H9 (cell line): ENCODE measurements at regions not wholly inside any gene's neighbourhood (a gene's known extent, or its start where the extent isn't known, plus 50 kb on each side); places are given as distances from the start of the nearest gene placed in this dataset.

Experiments used
- DNase-seq: peaks from one replicate; pipeline ENCODE4 v3.0.0-alpha.2; 2017
- H2AFZ ChIP-seq: one replicate; pipeline ENCODE4 v1.6.1; 2013; ENCODE audit warnings: mild to moderate bottlenecking, low read length, control low read depth, moderate library complexity
- H2AK5ac ChIP-seq: 2 replicates; pipeline ENCODE4 v1.6.1; 2013; ENCODE audit warnings: low read length, control low read depth, mixed read lengths; ENCODE audit not compliant: insufficient read length
- H2BK120ac ChIP-seq: one replicate; pipeline ENCODE4 v1.6.1; 2013; ENCODE audit warnings: low read depth, mild to moderate bottlenecking, low read length, control low read depth, inconsistent platforms; ENCODE audit not compliant: poor library complexity, severe bottlenecking
- H2BK12ac ChIP-seq: 2 replicates; pipeline ENCODE4 v1.6.1; 2013; ENCODE audit warnings: low read length, control low read depth, mixed read lengths, low read depth; ENCODE audit not compliant: insufficient read length
- H2BK15ac ChIP-seq: 2 replicates; pipeline ENCODE4 v1.6.1; 2013; ENCODE audit warnings: low read depth, low read length, control low read depth
- H2BK20ac ChIP-seq: one replicate; pipeline ENCODE4 v1.6.1; 2013; ENCODE audit warnings: low read depth, mild to moderate bottlenecking, low read length, control low read depth, inconsistent platforms; ENCODE audit not compliant: poor library complexity, severe bottlenecking
- H2BK5ac ChIP-seq: 2 replicates; pipeline ENCODE4 v1.6.1; 2013; ENCODE audit warnings: low read length, control low read depth, mixed read lengths; ENCODE audit not compliant: insufficient read length
- H3K14ac ChIP-seq: 2 replicates; pipeline ENCODE4 v1.6.1; 2013; ENCODE audit warnings: low read length, control low read depth; ENCODE audit not compliant: insufficient read depth
- H3K18ac ChIP-seq: 2 replicates; pipeline ENCODE4 v1.6.1; 2013; ENCODE audit warnings: low read depth, mild to moderate bottlenecking, mixed read lengths, low read length, control low read depth; ENCODE audit not compliant: insufficient read length
- H3K23ac ChIP-seq: 2 replicates; pipeline ENCODE4 v1.6.1; 2013; ENCODE audit warnings: low read length, control low read depth, mixed read lengths, low read depth; ENCODE audit not compliant: insufficient read length
- H3K23me2 ChIP-seq: 2 replicates; pipeline ENCODE4 v1.6.1; 2013; ENCODE audit warnings: low read depth, mild to moderate bottlenecking, mixed read lengths, low read length, control low read depth; ENCODE audit not compliant: insufficient read length, poor library complexity, severe bottlenecking
- H3K27ac ChIP-seq: 2 replicates; pipeline ENCODE4 v1.5.1; 2013; ENCODE audit warnings: low read length, control low read depth, mixed read lengths, low read depth; ENCODE audit not compliant: insufficient read length
- H3K27me3 ChIP-seq: 2 replicates; pipeline ENCODE4 v1.6.1; 2013; ENCODE audit warnings: low read length, control low read depth, inconsistent platforms; ENCODE audit not compliant: insufficient read depth
- H3K4ac ChIP-seq: 2 replicates; pipeline ENCODE4 v1.6.1; 2013; ENCODE audit warnings: low read depth, mild to moderate bottlenecking, control low read depth, inconsistent platforms, low read length, moderate library complexity
- H3K4me1 ChIP-seq: 2 replicates; pipeline ENCODE4 v1.6.1; 2013; ENCODE audit warnings: low read length, control low read depth, inconsistent platforms; ENCODE audit not compliant: insufficient read depth
- H3K4me2 ChIP-seq: 2 replicates; pipeline ENCODE4 v1.6.1; 2013; ENCODE audit warnings: low read length, control low read depth, mixed read lengths; ENCODE audit not compliant: insufficient read length, insufficient read depth
- H3K56ac ChIP-seq: 2 replicates; pipeline ENCODE4 v1.6.1; 2013; ENCODE audit warnings: low read depth, mild to moderate bottlenecking, mixed read lengths, low read length, control low read depth; ENCODE audit not compliant: insufficient read length
- H3K79me1 ChIP-seq: 2 replicates; pipeline ENCODE4 v1.6.1; 2013; ENCODE audit warnings: low read depth, mild to moderate bottlenecking, moderate library complexity, low read length, control low read depth, inconsistent platforms; ENCODE audit not compliant: insufficient read depth, poor library complexity, severe bottlenecking
- H3K79me2 ChIP-seq: 2 replicates; pipeline ENCODE4 v1.6.1; 2013; ENCODE audit warnings: low read length, control low read depth, inconsistent platforms; ENCODE audit not compliant: insufficient read depth
- H3K9ac ChIP-seq: 2 replicates; pipeline ENCODE4 v1.6.1; 2013; ENCODE audit warnings: low read length, control low read depth, mixed read lengths; ENCODE audit not compliant: insufficient read length; ENCODE audit errors: extremely low read depth
- H3K9me3 ChIP-seq: one replicate; pipeline ENCODE4 v1.6.1; 2013; ENCODE audit warnings: low read depth, low read length, inconsistent platforms; ENCODE audit not compliant: control insufficient read depth
- H3T11ph ChIP-seq: one replicate; pipeline ENCODE4 v1.6.1; 2013; ENCODE audit warnings: mild to moderate bottlenecking, low read length, control low read depth, inconsistent platforms
- H4K20me1 ChIP-seq: one replicate; pipeline ENCODE4 v1.6.1; 2013; ENCODE audit not compliant: control insufficient read depth, insufficient read length, insufficient read depth
- H4K5ac ChIP-seq: 2 replicates; pipeline ENCODE4 v1.6.1; 2013; ENCODE audit warnings: low read depth, mild to moderate bottlenecking, mixed read lengths, low read length, control low read depth; ENCODE audit not compliant: insufficient read length
- H4K8ac ChIP-seq: replicated peaks from 2 replicates; pipeline ENCODE4 v1.6.1; 2013; ENCODE audit warnings: low read length, control low read depth, mixed read lengths, low read depth; ENCODE audit not compliant: insufficient read length
- H4K91ac ChIP-seq: 2 replicates; pipeline ENCODE4 v1.6.1; 2013; ENCODE audit warnings: low read depth, mild to moderate bottlenecking, moderate library complexity, mixed read lengths, low read length, control low read depth; ENCODE audit not compliant: insufficient read length
- H3K27ac Mint-ChIP-seq, 3 experiments: 2 replicates in 2 of 3; 3 replicates in 1 of 3; pipeline ENCODE4 v1.8.0; 2020 to 2021; ENCODE audit warnings: mixed read lengths in 3 of 3, mild to moderate bottlenecking in 1 of 3, moderate library complexity in 1 of 3
- H3K27me3 Mint-ChIP-seq: 2 replicates; pipeline ENCODE4 v1.8.0; 2021; ENCODE audit warnings: low read depth, mild to moderate bottlenecking, moderate library complexity, mixed read lengths
- H3K36me3 Mint-ChIP-seq, 3 experiments: 2 replicates in 2 of 3; 3 replicates in 1 of 3; pipeline ENCODE4 v1.8.0; 2020 to 2021; ENCODE audit warnings: low read depth in 3 of 3, mixed read lengths in 3 of 3; ENCODE audit not compliant: insufficient read depth in 1 of 3
- H3K4me1 Mint-ChIP-seq, 2 experiments: 2 replicates each; pipeline ENCODE4 v1.8.0; 2020; ENCODE audit warnings: mixed read lengths in 2 of 2
- H3K4me3 Mint-ChIP-seq, 2 experiments: 2 replicates in 1 of 2; 3 replicates in 1 of 2; pipeline ENCODE4 v1.8.0; 2020 to 2021; ENCODE audit warnings: mild to moderate bottlenecking in 2 of 2, mixed read lengths in 2 of 2, moderate library complexity in 1 of 2
- H3K9me3 Mint-ChIP-seq, 2 experiments: 2 replicates in 1 of 2; 3 replicates in 1 of 2; pipeline ENCODE4 v1.8.0; 2020; ENCODE audit warnings: mild to moderate bottlenecking in 2 of 2, mixed read lengths in 2 of 2, moderate library complexity in 1 of 2
- WGBS: extraction: QIAGEN DNeasy Blood & Tissue Kit; methylation state at CpG from one replicate; pipeline ENCODE4 v1.1.7; 2013; ENCODE audit warnings: missing lambda C conversion rate, low lambda C conversion rate, mixed read lengths; ENCODE audit not compliant: insufficient read length; ENCODE audit errors: extremely low coverage; 5-methylcytosine and 5-hydroxymethylcytosine counted together
- TF ChIP-seq, protein P1 (sequence below): fragments of 200-600 bp; sonication (generic); conservative IDR thresholded peaks from 3 replicates; pipeline ENCODE4 v1.8.0; 2021; ENCODE audit warnings: antibody characterized with exemption, mild to moderate bottlenecking

DNA sequence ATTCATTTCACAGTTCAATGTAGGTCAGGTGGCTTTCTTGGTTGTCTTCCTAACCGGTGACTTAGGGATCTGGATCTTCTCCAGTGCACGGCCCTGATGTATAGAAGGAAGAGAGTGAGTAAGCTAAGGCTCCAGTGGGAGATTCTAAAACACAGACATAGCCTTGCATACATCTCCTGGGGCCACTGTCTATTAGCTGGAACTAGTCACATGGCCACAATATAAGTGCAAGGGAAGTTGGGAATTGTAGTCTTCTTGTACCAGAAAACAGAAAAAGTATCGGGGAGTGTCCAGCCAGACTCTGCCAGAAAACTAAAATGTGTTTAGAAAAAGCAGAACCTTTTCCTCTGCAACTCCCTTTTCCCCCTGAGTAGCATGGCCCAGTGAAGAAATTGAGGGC lies 531.6 kb downstream of the VRK1 start:
- Histone ChIP-seq H4K20me1 (no peaks in the 10 kb centered on the region), H2BK5ac (no peak overlapping the region), H2AFZ (no peak overlapping the region), H4K8ac (no peak overlapping the region), H2BK20ac (peak overlapping the region; percentile 6), H2BK12ac (no peak overlapping the region), H4K91ac (no peak overlapping the region), H3K27ac (no peak overlapping the region), H3K79me2 (no peaks in the 10 kb centered on the region), H3K14ac (no peak overlapping the region), H3K27me3 (no peaks in the 10 kb centered on the region), H3K18ac (no peak overlapping the region), H3K4ac (no peak overlapping the region), H3K23me2 (no peaks in the 10 kb centered on the region), H3K56ac (no peak overlapping the region), H3K9ac (no peak overlapping the region), H2BK120ac (no peak overlapping the region), H3K4me2 (no peak overlapping the region), H3K79me1 (no peaks in the 10 kb centered on the region), H3K4me1 (no peaks in the 10 kb centered on the region), H3K9me3 (no peaks in the 10 kb centered on the region), H4K5ac (no peak overlapping the region), H2BK15ac (no peak overlapping the region), H3K23ac (no peak overlapping the region), H3T11ph (no peak overlapping the region), H2AK5ac (no peak overlapping the region)
- Mint-ChIP-seq H3K27ac (no peak overlapping the region), H3K36me3 (no peaks in the 10 kb centered on the region; a peak in 1 of 7 replicates), H3K4me1 (peaks cover 7 to 11% of the 10 kb centered on the region in 2 experiments), H3K4me3 (no peak overlapping the region), H3K9me3 (peaks cover 0 to 2% of the 10 kb centered on the region in 2 experiments; a peak in 2 of 5 replicates), H3K27me3 (no peaks in the 10 kb centered on the region)
- TF ChIP-seq, protein P1, sequence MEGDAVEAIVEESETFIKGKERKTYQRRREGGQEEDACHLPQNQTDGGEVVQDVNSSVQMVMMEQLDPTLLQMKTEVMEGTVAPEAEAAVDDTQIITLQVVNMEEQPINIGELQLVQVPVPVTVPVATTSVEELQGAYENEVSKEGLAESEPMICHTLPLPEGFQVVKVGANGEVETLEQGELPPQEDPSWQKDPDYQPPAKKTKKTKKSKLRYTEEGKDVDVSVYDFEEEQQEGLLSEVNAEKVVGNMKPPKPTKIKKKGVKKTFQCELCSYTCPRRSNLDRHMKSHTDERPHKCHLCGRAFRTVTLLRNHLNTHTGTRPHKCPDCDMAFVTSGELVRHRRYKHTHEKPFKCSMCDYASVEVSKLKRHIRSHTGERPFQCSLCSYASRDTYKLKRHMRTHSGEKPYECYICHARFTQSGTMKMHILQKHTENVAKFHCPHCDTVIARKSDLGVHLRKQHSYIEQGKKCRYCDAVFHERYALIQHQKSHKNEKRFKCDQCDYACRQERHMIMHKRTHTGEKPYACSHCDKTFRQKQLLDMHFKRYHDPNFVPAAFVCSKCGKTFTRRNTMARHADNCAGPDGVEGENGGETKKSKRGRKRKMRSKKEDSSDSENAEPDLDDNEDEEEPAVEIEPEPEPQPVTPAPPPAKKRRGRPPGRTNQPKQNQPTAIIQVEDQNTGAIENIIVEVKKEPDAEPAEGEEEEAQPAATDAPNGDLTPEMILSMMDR = no peak
- WGBS = no CpG with 5 or more reads among the region's 3 CpGs
- DNase-seq = no peak
